HG03196 (cell line): ENCODE measurements at regions not wholly inside any gene's neighbourhood (a gene's known extent, or its start where the extent isn't known, plus 50 kb on each side); places are given as distances from the start of the nearest gene placed in this dataset.

ENCODE experiments used
- ATAC-seq: cut with Tn5 transposase; IDR thresholded peaks from one replicate; pipeline ENCODE4 v1.9.1; 2021; ENCODE audit not compliant: unreplicated experiment

DNA sequence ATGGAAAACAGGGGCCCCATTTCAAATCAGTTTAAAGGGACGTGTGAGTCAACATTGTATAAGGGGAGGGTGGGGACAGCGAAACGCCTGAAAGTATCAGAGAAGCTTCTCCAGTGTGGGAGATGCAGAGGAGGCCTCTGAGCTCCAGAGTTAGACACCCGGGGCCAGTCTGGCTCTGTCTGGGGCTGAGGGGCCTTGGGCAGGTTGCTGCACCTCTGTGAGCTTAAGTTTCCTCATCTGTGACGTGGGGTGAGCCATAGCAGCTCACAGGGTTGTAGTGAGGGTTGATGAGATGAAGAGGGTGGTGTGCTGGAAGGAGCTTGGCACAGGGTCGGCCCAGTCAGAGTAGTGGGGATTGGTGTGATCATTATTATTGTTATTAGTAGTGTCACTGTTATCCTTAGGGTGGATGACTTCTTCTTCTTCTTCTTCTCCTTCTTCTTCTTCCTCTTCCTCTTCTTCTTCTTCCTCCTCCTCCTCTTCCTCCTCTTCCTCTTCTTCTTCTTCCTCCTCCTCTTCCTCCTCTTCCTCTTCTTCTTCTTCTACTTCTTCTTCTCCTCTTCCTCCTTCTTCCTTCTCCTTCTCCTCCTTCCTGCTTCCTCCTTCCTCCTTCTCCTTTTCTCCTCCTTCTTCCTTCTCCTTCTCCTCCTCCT lies 282.0 kb downstream of the PTPRU start:
- no peak for ATAC-seq

DNA sequence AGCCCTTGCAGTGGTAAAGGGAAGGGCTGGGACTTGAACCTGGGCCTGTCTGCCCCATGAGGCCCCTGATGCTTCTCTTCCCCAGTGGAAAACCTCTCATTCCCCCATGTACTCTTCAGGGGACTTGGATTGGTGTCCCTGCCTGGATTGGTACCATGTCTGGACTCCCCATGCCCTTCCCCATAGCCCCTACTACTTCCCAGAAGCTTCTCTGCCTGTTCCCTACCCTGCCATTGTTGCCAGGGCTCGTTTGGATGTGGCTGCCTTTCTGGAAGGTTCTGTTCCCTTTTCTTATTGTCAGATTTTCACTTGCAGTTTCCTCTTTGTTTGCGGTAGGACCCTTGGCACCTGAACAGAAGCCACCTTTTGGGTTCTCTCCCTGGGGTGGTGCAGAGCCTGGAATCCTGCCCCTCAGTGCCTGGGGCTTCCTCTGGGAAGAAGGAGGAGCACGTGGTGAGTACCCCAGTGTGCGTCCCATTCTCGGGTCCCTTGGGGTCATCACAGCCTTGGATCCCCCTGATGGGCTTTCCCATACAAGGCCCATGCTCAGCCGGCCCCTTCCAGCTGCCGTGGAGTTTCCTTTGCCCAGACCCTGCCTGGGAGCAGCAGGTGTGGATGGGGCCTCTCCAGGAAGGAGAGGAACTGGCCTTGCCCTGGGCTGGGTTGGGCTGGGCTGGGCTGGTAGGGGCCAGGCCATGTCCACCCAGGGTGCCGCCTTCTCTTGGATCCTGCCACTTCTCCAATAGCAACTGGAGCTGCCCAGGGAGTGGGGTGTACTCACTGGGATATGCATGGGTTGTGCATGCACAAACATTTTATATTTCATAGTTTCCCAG lies 281.1 kb downstream of the PTPRU start:
- no peak for ATAC-seq

DNA sequence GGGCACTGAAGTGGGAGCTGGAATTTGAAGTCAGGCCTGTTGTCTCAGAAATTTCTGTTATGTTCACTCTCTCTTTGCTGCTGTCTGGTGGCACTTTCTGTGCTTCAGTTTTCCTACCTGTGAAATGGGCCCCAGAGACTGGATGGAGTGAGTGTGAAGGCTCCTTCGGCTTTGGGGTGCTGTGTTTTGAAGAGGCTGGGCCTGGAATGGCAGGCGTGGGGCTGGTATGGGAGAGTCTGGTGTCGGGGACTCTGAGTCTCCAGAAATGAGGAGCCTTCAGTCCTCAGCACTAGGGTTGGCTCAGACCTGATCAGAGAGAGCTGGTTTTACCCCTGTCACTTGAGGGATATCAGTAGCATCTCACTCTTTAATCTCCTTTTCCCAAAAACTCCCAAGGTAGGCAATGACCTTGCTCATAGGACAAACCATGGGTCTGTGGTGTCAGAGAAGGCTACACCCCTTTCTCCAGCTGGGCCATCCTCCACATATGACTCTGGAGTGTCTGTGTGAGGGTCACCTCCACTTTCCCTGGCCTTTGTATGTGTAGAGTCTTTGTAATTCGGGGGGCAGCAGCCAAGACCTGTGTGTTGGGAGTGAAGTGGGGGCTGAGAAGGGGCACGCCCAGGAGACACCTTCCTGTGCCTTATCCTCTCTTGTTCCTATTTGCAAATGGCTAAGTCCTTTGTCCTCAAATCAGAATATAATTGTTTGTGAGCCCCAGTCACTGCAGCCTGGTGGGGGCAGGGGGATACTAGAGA lies 279.9 kb downstream of the PTPRU start:
- ATAC-seq = no peak

DNA sequence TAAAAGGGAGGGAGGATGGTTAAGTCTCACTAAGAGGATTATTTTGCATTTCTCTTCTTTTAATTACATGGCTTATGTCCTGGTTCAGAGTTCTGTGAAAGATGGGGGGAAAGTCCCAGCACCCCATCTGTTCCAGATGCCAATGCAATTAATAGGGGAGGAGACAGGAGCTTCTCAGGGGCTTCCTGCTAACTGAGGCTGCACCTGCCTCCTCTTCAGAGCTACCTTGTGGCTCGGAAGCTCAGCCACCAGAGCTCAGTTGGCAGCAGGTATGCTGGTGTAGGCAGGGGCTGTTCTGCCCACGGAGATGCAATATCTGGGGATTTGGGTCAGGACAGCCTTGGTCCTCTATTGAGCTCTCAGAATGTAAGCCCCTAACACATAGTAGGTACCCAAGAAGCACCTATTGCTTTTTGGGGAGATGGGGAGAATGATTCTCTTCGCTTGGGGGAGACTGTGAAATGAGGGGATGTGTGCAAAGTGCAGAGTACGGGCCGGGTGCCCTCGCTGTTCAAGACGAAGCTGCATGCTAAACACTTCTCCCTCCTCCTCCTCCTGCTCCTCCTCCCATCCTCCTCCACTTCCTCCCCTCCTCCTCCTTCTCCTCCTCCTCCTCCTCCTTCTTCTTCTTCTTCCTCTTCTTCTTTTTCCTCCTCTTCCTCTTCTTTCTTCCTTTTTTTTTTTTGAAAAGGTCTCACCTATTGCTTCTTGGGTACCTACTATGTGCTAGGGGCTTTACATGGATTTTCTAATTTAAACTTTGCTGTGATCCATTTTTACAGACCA lies 279.0 kb downstream of the PTPRU start:
- no peak for ATAC-seq

DNA sequence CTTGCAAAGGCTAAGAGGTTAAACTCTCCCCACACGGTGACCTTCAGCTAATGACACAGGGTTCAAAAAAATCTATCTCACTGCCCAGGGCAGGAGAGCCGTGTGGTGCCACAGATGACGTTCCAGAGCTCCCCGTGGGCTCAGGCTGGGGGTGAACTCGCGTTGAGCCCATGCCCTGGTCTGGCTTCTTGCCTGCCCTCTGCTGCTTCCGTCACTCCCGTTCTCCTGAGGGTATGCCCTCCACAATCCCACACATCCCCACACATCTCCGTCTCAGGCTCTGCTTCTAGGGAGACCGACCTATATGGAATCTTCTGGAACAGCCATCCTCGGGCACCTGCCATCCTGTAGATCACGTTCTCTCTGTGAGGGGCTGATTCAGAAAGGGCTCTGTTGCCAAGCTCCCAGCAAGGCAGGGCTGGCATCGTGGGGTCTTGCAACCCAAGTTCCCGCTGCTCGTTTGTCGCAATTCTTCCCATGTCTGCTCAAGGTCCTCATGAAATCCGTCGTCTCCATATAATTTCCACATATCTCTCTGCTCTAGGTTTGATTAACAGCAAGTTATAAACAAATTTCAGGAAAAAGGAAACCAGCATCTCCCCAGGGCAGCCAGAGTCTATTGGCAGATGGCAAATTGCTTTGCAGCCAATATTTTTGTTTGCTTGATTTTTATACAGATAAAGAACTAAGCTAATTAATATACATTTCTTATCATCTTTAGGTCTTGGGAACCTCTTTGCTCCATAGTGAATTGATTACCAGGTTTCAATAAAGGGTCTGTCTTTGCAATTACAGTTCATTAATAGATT lies 278.2 kb downstream of the PTPRU start:
- no peak for ATAC-seq

DNA sequence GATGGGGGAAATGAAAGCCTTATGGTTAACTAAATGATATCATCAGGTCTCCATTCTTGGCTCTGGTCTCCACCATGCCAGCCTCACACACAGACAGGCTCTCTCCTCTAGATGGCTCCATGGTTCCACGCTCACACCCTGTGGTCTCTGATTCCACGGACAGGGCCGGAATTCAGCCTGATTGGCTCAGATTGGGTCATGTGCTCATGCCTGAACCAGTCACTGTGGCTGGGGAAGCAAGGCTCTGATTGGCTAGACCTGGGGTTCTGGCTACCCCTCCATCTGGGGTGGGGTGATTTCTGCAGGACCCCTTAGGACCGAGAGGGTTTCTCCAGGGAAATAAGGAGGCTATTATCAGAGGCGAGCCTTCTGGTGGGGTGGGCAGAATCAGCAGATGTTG lies 277.0 kb downstream of the PTPRU start:
- ATAC-seq = no peak

DNA sequence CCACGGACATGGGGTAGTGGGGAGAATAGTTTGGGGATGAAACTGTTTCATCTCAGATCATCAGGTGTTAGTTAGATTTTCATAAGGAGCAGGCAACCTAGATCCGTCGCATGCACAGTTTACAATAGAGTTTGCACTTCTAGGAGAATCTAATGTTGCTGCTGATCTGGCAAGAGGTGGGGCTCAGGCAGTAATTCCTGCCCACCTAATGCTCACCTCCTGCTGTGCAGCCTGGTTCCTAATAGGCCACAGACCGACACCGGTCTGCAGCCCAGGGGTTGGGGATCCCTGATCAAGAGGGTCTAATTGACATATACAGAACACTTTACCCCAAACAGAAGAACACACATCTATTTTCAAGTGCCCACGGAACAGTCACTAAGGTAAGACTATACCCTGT lies 275.1 kb downstream of the PTPRU start:
- ATAC-seq = no peak

DNA sequence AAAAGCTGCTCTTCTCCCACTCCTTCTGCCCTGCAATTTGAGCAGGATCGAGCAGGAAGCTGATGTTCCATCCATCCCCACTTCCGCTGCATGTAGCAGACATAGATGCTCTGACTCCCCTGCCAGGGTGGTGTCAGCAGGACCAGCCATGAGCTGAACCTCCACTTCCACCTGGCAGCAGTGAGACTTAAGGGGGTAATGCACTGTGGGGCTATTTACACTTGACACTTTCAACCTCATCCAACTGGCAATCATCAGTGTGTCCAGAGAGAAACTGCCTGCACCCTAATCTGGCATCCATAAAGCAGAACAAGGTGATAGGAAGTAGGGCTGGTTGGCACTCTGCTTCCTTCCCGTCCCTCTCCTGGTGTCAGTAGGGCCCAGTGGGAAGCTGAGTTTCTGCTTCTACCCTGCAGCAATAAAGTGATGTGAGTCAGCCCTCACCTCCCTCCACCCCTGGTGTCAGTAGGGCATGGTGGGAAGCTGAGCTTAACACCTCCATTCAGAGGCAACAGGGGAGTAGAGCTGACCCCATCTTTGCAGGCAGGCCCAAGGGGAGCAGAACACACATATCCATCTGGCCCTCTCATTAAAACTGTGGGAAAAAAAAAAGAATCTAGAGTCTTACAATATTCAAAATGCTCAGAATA lies 272.3 kb downstream of the PTPRU start:
- no peak for ATAC-seq

DNA sequence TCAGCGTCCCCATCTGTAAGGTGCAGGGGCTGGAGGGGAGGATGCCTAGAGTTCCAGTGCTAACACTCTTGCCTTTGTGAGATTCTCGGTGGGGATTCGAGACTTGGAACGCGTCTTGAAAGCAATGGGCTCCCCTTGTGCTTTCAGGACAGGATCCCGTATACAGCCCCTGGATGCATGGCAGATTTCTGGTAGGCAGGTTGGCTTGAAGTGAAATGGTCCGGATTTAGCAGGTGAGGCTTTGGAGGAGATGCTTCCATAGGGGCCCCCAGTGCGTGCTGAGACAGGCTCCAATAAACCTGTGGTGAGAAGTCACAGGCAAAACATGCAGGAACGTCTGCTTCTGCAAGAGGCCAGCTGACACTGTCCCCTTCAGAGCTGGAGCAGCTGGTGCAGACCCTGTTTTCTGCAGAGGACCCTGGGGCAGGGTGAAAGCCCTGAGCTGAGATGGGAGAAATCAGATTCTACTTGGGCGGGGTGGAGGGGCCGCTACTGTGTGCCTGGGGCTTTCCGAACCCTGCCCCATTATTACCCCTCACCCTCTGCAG lies 270.4 kb downstream of the PTPRU start:
- ATAC-seq = no peak

DNA sequence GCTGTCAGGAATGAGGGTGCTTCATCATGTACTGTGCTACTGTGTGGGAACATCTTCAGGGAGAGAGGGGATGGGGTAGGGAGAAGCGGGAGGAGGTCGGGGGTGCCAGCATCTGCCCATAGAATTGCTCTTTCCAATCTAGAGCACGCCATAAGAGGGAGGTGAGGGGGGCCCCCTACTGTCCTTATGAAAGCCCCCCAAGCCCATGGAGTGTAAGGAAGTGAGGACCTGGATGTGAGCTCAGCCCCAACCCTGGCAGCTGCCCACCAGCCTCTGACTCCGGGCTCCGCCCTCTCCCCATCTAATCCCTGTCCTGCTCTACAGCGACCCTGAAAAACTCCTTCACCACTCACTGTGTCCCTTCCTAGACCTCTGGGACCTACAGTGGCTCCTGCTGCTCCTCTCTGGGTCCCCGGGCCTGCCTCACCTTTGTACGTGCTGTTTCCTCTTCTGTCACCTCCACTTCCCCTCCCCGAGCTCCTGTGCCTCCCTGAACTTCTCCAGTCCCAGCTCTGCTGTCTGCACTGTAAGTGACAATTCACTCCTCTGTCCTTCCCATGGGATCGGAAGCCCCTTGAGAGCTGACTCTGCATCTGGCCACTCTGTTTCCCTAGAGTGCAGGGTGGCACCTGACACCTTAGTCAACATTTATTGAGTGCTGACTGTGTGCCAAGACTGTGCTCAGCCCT lies 269.4 kb downstream of the PTPRU start:
- no peak for ATAC-seq

DNA sequence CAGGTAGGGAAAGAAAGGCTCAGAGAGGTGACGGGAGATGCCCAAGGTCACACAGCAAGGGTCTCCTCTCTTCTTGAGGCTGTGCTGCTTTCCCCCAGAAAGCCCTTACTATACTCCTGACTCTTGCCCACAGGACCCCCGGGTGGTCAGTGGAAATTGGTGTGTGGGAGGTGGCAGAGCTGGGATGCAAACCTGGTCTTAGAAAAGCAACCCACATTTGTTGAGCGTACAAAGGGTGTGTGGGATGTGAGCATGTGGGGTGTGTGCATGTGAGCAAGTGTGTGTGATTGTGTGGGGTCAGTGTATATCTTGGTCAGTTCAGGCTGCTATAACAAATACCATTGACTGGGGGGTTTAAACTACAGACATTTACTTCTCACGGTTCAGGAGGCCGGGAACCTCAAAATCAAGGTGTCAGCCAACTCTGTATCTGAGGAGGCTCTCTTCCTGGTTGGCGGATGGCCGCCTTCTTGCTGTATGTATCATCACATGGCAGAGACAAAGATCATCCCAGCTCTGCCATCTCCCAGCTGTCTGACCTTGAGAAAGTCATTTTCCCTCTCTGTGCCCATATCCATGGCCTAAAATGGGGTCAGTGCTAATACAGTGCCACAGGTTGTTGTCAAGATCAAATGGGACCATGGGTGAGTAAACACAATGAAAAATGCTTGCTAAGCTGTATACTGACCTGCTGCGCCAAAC lies 268.5 kb downstream of the PTPRU start:
- ATAC-seq = no peak

DNA sequence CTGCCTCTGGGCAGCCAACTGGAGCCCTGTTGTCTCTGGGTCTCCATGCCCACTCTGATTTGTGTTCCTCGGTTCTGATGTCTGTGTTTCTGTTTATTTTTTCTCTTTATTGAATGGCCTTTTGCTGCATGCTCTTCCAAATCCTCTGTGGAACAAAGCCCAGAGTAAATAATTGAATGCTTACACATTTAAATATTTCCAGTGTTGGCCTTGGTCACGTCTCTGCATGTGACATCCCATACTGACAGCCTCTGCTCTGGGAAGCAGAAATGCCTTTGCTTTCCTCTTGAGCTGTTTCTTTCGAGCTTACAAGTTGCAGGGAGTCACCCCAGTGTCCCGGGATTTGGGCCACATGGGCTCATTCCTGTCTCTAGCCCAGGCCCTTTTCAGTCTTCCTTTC lies 267.9 kb downstream of the PTPRU start:
- ATAC-seq = no peak

DNA sequence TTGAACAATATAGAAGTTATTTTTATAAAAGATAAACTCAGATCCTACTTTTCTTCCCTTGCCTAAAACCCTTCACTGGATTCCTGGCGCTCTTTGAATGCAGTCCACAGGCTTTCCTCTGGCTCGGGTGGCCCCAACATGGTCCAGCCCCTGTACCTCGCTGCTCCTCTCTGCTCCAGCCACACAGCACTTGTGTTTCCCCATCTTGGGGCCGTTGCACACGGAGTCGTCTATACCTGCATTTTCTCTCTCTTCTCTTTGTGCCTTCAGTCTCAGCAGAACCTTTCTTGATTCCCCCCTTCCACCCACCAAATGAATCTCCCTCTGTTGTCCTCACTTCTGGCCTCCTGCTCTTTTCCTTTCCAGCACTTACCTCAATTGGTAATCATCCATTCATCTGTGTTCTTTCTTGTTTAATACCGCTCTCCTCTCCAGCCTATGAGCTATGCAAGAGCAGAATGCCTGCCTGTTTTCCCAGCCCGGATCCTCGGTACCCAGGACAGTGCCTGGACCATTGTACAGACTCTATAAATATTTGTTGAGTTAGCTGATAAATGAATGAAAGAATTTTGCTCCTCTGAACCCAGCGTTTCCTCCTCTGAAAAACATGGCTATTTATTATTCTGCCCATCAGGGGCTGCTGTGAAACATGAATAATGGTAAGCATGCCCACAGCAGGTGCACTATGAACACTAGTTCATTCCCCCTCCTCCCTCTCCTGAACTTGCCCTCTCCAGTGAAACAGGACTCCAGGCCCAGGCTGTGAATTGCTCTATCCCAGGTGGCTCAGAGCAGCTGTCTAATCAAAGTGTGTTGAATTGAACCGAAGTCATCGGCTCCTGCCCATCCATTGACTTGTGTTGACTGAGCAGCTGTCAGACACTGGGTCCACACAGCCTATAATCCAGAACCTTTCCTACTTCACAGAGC lies 266.9 kb downstream of the PTPRU start:
- ATAC-seq = no peak

DNA sequence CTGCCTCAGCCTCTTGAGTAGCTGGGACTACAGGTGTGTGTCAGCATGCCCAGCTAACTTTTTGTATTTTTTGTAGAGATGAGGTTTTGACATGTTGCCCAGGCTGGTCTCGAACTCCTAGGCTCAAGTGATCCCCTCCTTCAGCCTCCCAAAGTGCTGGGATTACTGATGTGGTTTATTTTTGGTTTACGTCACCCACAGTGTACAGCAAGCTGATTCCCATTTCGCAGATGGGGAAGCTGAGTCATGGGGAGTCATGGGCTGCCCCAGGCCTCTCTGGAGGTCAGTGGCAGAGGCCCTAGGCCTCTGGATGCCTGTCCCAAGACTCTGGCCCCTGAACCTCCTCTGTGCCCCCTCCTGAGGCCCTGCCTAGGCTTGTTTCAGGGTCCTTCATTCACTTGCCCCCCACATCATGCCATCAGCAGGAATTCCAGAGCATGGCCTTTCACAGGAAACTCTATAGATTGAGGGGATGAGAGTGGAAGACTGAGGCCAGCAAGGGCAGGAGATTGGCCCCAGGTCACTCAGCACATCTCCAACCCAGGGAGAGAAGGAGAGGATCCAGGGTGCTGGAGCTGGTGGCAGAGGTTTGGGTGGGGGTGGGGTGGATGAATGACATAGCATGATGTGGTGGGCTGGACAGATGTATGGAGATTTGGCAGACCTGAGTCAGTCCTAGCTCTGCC lies 266.0 kb downstream of the PTPRU start:
- no peak for ATAC-seq

DNA sequence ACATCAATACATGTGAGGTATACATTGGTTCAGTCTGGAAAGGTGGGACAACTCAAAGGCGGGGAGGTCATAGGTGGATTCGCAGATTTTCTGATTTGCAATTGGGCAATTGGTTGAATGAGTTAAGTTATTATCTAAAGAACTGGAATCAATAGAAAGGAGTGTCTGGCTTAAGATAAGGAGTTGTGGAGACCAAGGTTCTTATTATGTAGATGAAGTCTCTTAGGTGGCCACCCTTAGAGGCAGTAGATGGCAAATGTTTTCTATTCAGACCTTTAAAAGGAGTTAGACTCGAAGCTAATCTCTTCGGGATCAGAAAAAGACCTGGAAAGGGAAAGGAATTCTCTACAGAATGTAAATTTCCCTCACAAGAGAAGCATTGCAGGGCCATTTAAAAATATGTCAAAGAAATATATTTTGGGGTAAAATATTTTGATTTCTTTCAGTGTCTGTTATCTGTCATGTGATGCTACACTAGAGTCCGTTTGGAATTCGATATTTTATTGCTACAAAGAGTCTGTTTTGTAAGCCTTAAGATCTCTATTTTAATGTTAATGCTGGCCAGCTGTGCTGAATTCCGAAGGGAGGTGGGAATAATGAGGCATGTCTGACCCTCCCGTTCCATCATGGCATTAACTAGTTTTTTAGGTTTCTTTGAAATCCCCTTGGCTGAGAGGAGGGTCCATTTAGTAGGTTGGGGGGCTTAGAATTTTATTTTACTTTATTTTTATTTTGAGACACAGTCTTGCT lies 265.1 kb downstream of the PTPRU start:
- no peak for ATAC-seq

DNA sequence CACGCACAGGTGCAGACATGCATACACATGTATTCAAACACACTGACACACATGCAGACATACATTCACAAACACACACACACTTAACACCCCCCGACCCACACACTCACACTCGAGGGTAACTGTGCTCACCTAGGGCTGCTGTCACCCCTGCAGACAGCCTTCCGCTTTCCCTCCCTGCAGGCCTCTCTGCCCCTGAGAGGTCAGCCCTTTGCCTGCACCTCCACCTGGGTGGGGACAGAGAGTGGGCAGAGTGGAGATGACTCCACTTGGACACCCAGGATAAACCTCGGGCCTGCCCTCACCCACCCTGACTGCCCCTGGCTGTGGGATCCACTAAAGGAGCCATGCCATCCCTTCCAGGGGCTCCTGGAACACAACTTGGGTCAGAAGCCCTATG lies 264.3 kb downstream of the PTPRU start:
- no peak for ATAC-seq
